ENCODE measurements at regions not wholly inside any gene's neighbourhood (a gene's known extent, or its start where the extent isn't known, plus 50 kb on each side); places are given as distances from the start of the nearest gene placed in this dataset.
"Not testable (repeated sequence)": the region's sequence is repeated elsewhere in the genome, so short reads cannot be mapped to it uniquely, and the experiment has no call there.

- no peak for DNase-seq
Measured at GRCh38 chr4:96342790-96343455, 503.0 kb downstream of the PDHA2 start.

GRCh38 chr4:96343836-96344235 is 503.9 kb downstream of the PDHA2 start:
- no peak for DNase-seq

- no peak for DNase-seq
Measured at GRCh38 chr4:96347582-96347981, 507.7 kb downstream of the PDHA2 start.

GRCh38 chr4:96352051-96352517 is 512.2 kb downstream of the PDHA2 start:
- no peak for DNase-seq

GRCh38 chr4:96354036-96354712 is 514.3 kb downstream of the PDHA2 start:
- DNase-seq: no peak

GRCh38 chr4:96355414-96355813 is 515.5 kb downstream of the PDHA2 start:
- no peak for DNase-seq

GRCh38 chr4:96356591-96357370 is 516.9 kb downstream of the PDHA2 start:
- DNase-seq: no peak

- no peak for DNase-seq
Measured at GRCh38 chr4:96366632-96367031, 526.7 kb downstream of the PDHA2 start.

- no peak for DNase-seq
Measured at GRCh38 chr4:96375367-96375766, 535.5 kb downstream of the PDHA2 start.

GRCh38 chr4:96379524-96379923 is 539.6 kb downstream of the PDHA2 start:
- DNase-seq: no peak

- DNase-seq: no peak
Measured at GRCh38 chr4:96380106-96380505, 540.2 kb downstream of the PDHA2 start.

GRCh38 chr4:96383349-96383748 is 543.5 kb downstream of the PDHA2 start:
- no peak for DNase-seq

GRCh38 chr4:96389770-96390169 is 549.9 kb downstream of the PDHA2 start:
- no peak for DNase-seq

- no peak for DNase-seq
Measured at GRCh38 chr4:96390404-96390803, 550.5 kb downstream of the PDHA2 start.

GRCh38 chr4:96395747-96396146 is 555.9 kb downstream of the PDHA2 start:
- no peak for DNase-seq

- DNase-seq: no peak
Measured at GRCh38 chr4:96406742-96407141, 566.8 kb downstream of the PDHA2 start.

GRCh38 chr4:96407225-96407624 is 567.3 kb downstream of the PDHA2 start:
- DNase-seq: no peak

GRCh38 chr4:96407738-96408463 is 568.0 kb downstream of the PDHA2 start:
- no peak for DNase-seq

- not testable (repeated sequence) for DNase-seq
Measured at GRCh38 chr4:96414853-96415252, 575.0 kb downstream of the PDHA2 start.

GRCh38 chr4:96429657-96430056 is 589.8 kb downstream of the PDHA2 start:
- no peak for DNase-seq

GRCh38 chr4:96431094-96431493 is 591.2 kb downstream of the PDHA2 start:
- no peak for DNase-seq

- DNase-seq: no peak
Measured at GRCh38 chr4:96448315-96448872, 608.5 kb downstream of the PDHA2 start.
